Tibial nerve (tissue), 4 donors: ENCODE measurements at regions not wholly inside any gene's neighbourhood (a gene's known extent, or its start where the extent isn't known, plus 50 kb on each side); places are given as distances from the start of the nearest gene placed in this dataset.

Experiments
- DNase-seq, 2 donors: peaks; one replicate each; pipeline ENCODE4 v3.0.0-alpha.2; 2019; ENCODE audit warnings: low spot score in 2 of 2
- H3K27ac ChIP-seq, 4 donors: fragments of 200-600 bp; sonication (generic) in 3 of 4; one replicate each; pipeline ENCODE4 v1.5.1; 2017 to 2019; ENCODE audit warnings: mild to moderate bottlenecking in 1 of 4
- H3K27me3 ChIP-seq, 2 donors: fragments of 200-600 bp; sonication (generic) in 1 of 2; one replicate each; pipeline versions ENCODE4 v1.5.1 to v1.6.0; 2017 to 2019
- H3K36me3 ChIP-seq, 3 donors: fragments of 200-600 bp; sonication (generic); one replicate each; pipeline ENCODE4 v1.5.1; 2018 to 2019
- H3K4me1 ChIP-seq, 4 donors: fragments of 200-600 bp; sonication (generic) in 3 of 4; one replicate each; pipeline ENCODE4 v1.5.1; 2017 to 2019
- H3K4me3 ChIP-seq, 4 donors: fragments of 200-600 bp; sonication (generic) in 3 of 4; one replicate each; pipeline ENCODE4 v1.5.1; 2017 to 2019; ENCODE audit warnings: mild to moderate bottlenecking in 1 of 4, moderate library complexity in 1 of 4
- H3K9me3 ChIP-seq, 4 donors: fragments of 200-600 bp; sonication (generic) in 3 of 4; one replicate each; pipeline ENCODE4 v1.5.1; 2017 to 2019
- EP300 ChIP-seq, 2 donors: sonication (generic); formaldehyde crosslinking; IDR thresholded peaks; one replicate each; pipeline ENCODE4 v1.6.1; 2017; ENCODE audit warnings: antibody characterized with exemption in 2 of 2, mild to moderate bottlenecking in 1 of 2
- POLR2A ChIP-seq, 2 donors: fragments of 450-650 bp; IDR thresholded peaks; one replicate each; pipeline ENCODE4 v1.6.1; 2017; ENCODE audit warnings: antibody characterized with exemption in 2 of 2, mild to moderate bottlenecking in 2 of 2, moderate library complexity in 2 of 2
- WGBS, 2 donors: methylation state at CpG; one replicate each; pipeline ENCODE4 v1.1.5; 2018; 5-methylcytosine and 5-hydroxymethylcytosine counted together
- TF ChIP-seq, protein P1 (sequence below), 5 experiments: fragments of 200-600 bp in 3 of 5; fragments of 450-650 bp in 2 of 5; sonication (generic) in 3 of 5; IDR thresholded peaks; one replicate each; pipeline ENCODE4 v1.5.1; 2016 to 2019; ENCODE audit warnings: antibody characterized with exemption in 5 of 5, mild to moderate bottlenecking in 3 of 5, moderate library complexity in 2 of 5

DNA sequence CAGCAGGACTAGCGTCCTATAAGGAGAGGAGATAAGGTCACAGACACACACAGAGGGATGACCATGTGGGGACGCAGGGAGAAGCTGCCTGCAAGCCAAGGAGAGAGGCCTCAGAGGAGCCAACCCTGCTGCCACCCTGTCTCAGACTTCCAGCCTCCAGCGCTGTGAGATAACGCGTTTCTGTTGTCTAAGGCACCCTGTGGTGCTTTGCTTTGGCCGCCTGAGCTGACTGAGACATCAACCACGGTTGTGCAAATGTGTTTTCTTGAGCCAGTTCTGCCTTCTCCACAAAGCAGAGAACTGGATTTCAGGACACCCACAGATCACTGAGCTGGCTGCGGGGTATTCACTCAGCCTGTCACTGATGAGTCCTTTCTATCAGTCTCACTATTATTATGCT is 149.1 kb downstream of the NXNL2 start:
- H3K4me3 ChIP-seq: no peak overlapping the region
- WGBS, 2 donors: 86 to 87% methylated on average over 8 of the region's 8 CpGs
- no peak overlapping the region for H3K27ac ChIP-seq
- H3K4me1 ChIP-seq: no peaks in the 10 kb centered on the region
- DNase-seq: no peak
- H3K27me3 ChIP-seq: no peaks in the 10 kb centered on the region
- no peaks in the 10 kb centered on the region for H3K36me3 ChIP-seq
- TF ChIP-seq, protein P1, sequence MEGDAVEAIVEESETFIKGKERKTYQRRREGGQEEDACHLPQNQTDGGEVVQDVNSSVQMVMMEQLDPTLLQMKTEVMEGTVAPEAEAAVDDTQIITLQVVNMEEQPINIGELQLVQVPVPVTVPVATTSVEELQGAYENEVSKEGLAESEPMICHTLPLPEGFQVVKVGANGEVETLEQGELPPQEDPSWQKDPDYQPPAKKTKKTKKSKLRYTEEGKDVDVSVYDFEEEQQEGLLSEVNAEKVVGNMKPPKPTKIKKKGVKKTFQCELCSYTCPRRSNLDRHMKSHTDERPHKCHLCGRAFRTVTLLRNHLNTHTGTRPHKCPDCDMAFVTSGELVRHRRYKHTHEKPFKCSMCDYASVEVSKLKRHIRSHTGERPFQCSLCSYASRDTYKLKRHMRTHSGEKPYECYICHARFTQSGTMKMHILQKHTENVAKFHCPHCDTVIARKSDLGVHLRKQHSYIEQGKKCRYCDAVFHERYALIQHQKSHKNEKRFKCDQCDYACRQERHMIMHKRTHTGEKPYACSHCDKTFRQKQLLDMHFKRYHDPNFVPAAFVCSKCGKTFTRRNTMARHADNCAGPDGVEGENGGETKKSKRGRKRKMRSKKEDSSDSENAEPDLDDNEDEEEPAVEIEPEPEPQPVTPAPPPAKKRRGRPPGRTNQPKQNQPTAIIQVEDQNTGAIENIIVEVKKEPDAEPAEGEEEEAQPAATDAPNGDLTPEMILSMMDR (IDR thresholded peaks at IDR 0.05): no peak
- no peaks in the 10 kb centered on the region for H3K9me3 ChIP-seq

GRCh38 chr9:88684845-88685244 is 149.9 kb downstream of the NXNL2 start:
- no peak for DNase-seq
- Histone ChIP-seq H3K36me3 (no peaks in the 10 kb centered on the region), H3K27ac (no peak overlapping the region), H3K4me3 (no peak overlapping the region), H3K4me1 (no peaks in the 10 kb centered on the region), H3K27me3 (no peaks in the 10 kb centered on the region), H3K9me3 (no peaks in the 10 kb centered on the region)
- TF ChIP-seq POLR2A (IDR thresholded peaks at IDR 0.05) (no peak), EP300 (IDR thresholded peaks at IDR 0.05) (no peak)
- TF ChIP-seq, protein P1 (IDR thresholded peaks at IDR 0.05): no peak
- WGBS, 2 donors: 76 to 83% methylated on average over 10 of the region's 10 CpGs

GRCh38 chr9:88685966-88686365 is 151.0 kb downstream of the NXNL2 start:
- 86 to 97% methylated on average over 1 to 7 of the region's 22 CpGs for WGBS, 2 donors
- H3K36me3 ChIP-seq: no peaks in the 10 kb centered on the region
- H3K27ac ChIP-seq: no peak overlapping the region
- no peaks in the 10 kb centered on the region for H3K4me1 ChIP-seq
- no peak for TF ChIP-seq EP300 (IDR thresholded peaks at IDR 0.05)
- TF ChIP-seq, protein P1 (IDR thresholded peaks at IDR 0.05): no peak
- no peak for TF ChIP-seq POLR2A (IDR thresholded peaks at IDR 0.05)
- H3K27me3 ChIP-seq: no peaks in the 10 kb centered on the region
- no peaks in the 10 kb centered on the region for H3K9me3 ChIP-seq
- H3K4me3 ChIP-seq: no peak overlapping the region
- no peak for DNase-seq

DNA sequence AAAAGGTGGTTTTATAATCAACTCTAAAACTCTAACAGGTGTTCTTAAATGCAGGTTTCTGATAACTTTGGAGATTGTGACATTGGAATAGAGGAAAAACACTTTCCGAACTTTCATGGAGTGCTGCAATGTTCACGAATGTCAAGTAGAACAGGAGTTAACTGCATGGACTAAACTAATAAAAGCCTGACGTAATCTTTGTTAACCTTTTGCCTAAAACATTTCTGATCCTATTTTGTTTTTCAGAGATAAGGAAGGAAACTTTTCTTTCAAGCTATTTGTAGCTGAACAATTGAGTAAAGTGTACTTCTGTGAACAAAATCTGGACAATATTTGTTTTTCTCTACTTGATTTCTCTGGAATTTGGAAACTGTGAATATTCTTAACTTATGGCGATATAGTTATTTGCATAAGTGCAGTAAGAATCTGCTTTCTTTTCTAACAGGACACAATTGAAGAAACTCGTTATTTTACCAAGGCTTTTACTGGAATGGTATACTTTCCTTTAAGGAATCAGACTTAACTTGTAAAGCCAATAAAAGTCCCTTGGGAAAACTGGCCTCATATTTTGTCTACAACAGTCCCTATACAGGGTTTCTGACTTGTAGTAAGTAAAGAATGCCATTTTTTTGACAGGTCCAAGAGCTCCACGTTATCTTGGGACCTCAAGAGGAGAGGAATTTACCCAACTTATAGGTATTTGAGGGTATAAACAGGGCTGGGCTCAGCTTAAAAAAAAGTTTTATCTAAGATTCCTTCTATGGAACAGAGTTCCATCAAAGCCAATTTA is 154.7 kb downstream of the NXNL2 start:
- no peaks in the 10 kb centered on the region for H3K36me3 ChIP-seq
- H3K27me3 ChIP-seq: no peaks in the 10 kb centered on the region
- H3K27ac ChIP-seq: no peak overlapping the region
- TF ChIP-seq EP300 (IDR thresholded peaks at IDR 0.05) (no peak), POLR2A (IDR thresholded peaks at IDR 0.05) (no peak)
- TF ChIP-seq, protein P1 (IDR thresholded peaks at IDR 0.05): no peak
- no peak overlapping the region for H3K4me3 ChIP-seq
- 74 to 75% methylated on average over 6 of the region's 6 CpGs for WGBS, 2 donors
- DNase-seq: no peak
- peaks cover 0 to 3% (median 0%) of the 10 kb centered on the region in 4 donors for H3K9me3 ChIP-seq
- no peaks in the 10 kb centered on the region for H3K4me1 ChIP-seq

GRCh38 chr9:88690628-88691027 is 155.7 kb downstream of the NXNL2 start:
- Histone ChIP-seq H3K27ac (no peak overlapping the region), H3K36me3 (no peaks in the 10 kb centered on the region), H3K4me1 (no peaks in the 10 kb centered on the region), H3K4me3 (no peak overlapping the region), H3K27me3 (no peaks in the 10 kb centered on the region), H3K9me3 (peaks cover 0 to 3% (median 0%) of the 10 kb centered on the region in 4 donors)
- WGBS, 2 donors: 95 to 97% methylated on average over 3 of the region's 3 CpGs
- DNase-seq: no peak
- TF ChIP-seq, protein P1 (IDR thresholded peaks at IDR 0.05): no peak
- TF ChIP-seq EP300 (IDR thresholded peaks at IDR 0.05) (no peak), POLR2A (IDR thresholded peaks at IDR 0.05) (no peak)
